ENCODE measurements at regions not wholly inside any gene's neighbourhood (a gene's known extent, or its start where the extent isn't known, plus 50 kb on each side); places are given as distances from the start of the nearest gene placed in this dataset.

- H3K36me3 ChIP-seq (replicated peaks in 1 of 2; ENCODE audit: control insufficient read depth in 1 of 2, insufficient read depth in 2 of 2, low read length in 2 of 2): no peaks in the 10 kb centered on the region
- ATAC-seq: no peak
- no peaks in the 10 kb centered on the region; a peak in 1 of 5 replicates for H3K27me3 ChIP-seq (ENCODE audit: control insufficient read depth in 1 of 2, insufficient read depth in 2 of 2, low read length in 2 of 2)
- no peak for DNase-seq (ENCODE audit: low spot score)
- H3K27ac ChIP-seq (ENCODE audit: extremely low read length, insufficient read depth, low read length): no peak overlapping the region
- POLR2A ChIA-PET: no interaction called here
- CTCF ChIA-PET (ENCODE audit: low intra/inter-chr PET ratio, low total read pairs): no interaction called here
- H3K4me3 ChIP-seq (replicated peaks in 1 of 3; ENCODE audit: insufficient read depth in 1 of 3, low read depth in 2 of 3, low read length in 3 of 3): no peak overlapping the region
- H3K9ac ChIP-seq (ENCODE audit: insufficient read depth, low read depth, low read length): no peak overlapping the region
- no TSS peak for BruUV-seq (replicated peaks)
- no peak overlapping the region for H3K4me2 ChIP-seq (ENCODE audit: low read depth, low read length)
- 88% methylated on average over 3 of the region's 3 CpGs for WGBS (ENCODE audit: low lambda C conversion rate)
- in situ Hi-C loops (cut with HindIII; ENCODE audit: extremely low pct_ligation_motif_present, low pct_unique_long_range_greater_than_20kb) (no loop called here), intact Hi-C loops (cut with micrococcal nuclease; ENCODE audit: unreplicated experiment) (no loop called here)
- TF ChIP-seq ZNF382 (CRISPR knock-in tag; IDR thresholded peaks at IDR 0.05; ENCODE audit: borderline replicate concordance) (no peak), THRA (CRISPR knock-in tag; IDR thresholded peaks at IDR 0.05; ENCODE audit: borderline replicate concordance) (no peak), THAP7 (CRISPR knock-in tag; IDR thresholded peaks at IDR 0.05) (no peak), HDAC1 (CRISPR knock-in tag; IDR thresholded peaks at IDR 0.05) (no peak), ZNF18 (CRISPR knock-in tag; IDR thresholded peaks at IDR 0.05; ENCODE audit: insufficient replicate concordance) (no peak), FUBP1 (CRISPR knock-in tag; IDR thresholded peaks at IDR 0.05; ENCODE audit: borderline replicate concordance) (no peak), ZBTB8A (CRISPR knock-in tag; IDR thresholded peaks at IDR 0.05; ENCODE audit: borderline replicate concordance, low read depth) (no peak), ZBTB7B (CRISPR knock-in tag; IDR thresholded peaks at IDR 0.05) (no peak), HNRNPL (IDR thresholded peaks at IDR 0.05; ENCODE audit: low read depth, low read length) (no peak), ZNF709 (CRISPR knock-in tag; IDR thresholded peaks at IDR 0.05) (no peak), RXRA (CRISPR knock-in tag; IDR thresholded peaks at IDR 0.05) (no peak), ZNF891 (CRISPR knock-in tag; IDR thresholded peaks at IDR 0.05) (no peak), NRL (CRISPR knock-in tag; IDR thresholded peaks at IDR 0.05; ENCODE audit: borderline replicate concordance) (no peak), LCORL (IDR thresholded peaks at IDR 0.05) (no peak), LCORL (CRISPR knock-in tag; IDR thresholded peaks at IDR 0.05) (no peak)
- no peaks in the 10 kb centered on the region for H3K79me2 ChIP-seq (ENCODE audit: insufficient read depth, low read length)
- H4K20me1 ChIP-seq (ENCODE audit: insufficient read depth, low read length): no peaks in the 10 kb centered on the region
- no peaks in the 10 kb centered on the region for H3K9me3 ChIP-seq (ENCODE audit: low read length)
- FAIRE-seq: no peak
- no peaks in the 10 kb centered on the region for H3K4me1 ChIP-seq (ENCODE audit: insufficient read depth, low read length)
- H2AFZ ChIP-seq (ENCODE audit: low read length): no peak overlapping the region
Observed at GRCh38 chr16:51881731-51882130, 665.2 kb downstream of the TOX3 start.
